ENCODE measurements at regions not wholly inside any gene's neighbourhood (a gene's known extent, or its start where the extent isn't known, plus 50 kb on each side); places are given as distances from the start of the nearest gene placed in this dataset.
"Not testable (repeated sequence)": the region's sequence is repeated elsewhere in the genome, so short reads cannot be mapped to it uniquely, and the experiment has no call there.

GRCh38 chr4:107391630-107392028, 328.4 kb downstream of the PAPSS1 start:
- no peak for DNase-seq (ENCODE audit: low spot score)

- DNase-seq (ENCODE audit: low spot score) = no peak
These were observed 328.9 kb downstream of the PAPSS1 start for GRCh38 chr4:107391009-107391629.

- DNase-seq (ENCODE audit: low spot score) = no peak
These were observed 330.1 kb downstream of the PAPSS1 start for GRCh38 chr4:107389965-107390364.

- DNase-seq (ENCODE audit: low spot score) = no peak
These were observed 331.2 kb downstream of the PAPSS1 start for GRCh38 chr4:107388736-107389274.

GRCh38 chr4:107380836-107381438, 339.1 kb downstream of the PAPSS1 start:
- no peak for DNase-seq (ENCODE audit: low spot score)

- DNase-seq (ENCODE audit: low spot score) = no peak
These were observed 339.8 kb downstream of the PAPSS1 start for GRCh38 chr4:107380190-107380589.

GRCh38 chr4:107379054-107379869, 340.8 kb downstream of the PAPSS1 start:
- peak; percentile 13 for DNase-seq (ENCODE audit: low spot score)

GRCh38 chr4:107376293-107376692, 340.2 kb upstream of the DKK2 start:
- no peak for DNase-seq (ENCODE audit: low spot score)

GRCh38 chr4:107366900-107367299, 330.8 kb upstream of the DKK2 start:
- DNase-seq (ENCODE audit: low spot score) = no peak

GRCh38 chr4:107366016-107366735, 330.1 kb upstream of the DKK2 start:
- no peak for DNase-seq (ENCODE audit: low spot score)

- no peak for DNase-seq (ENCODE audit: low spot score)
These were observed 327.0 kb upstream of the DKK2 start for GRCh38 chr4:107363125-107363524.

GRCh38 chr4:107359208-107359607, 323.1 kb upstream of the DKK2 start:
- DNase-seq (ENCODE audit: low spot score) = no peak

- DNase-seq (ENCODE audit: low spot score) = peak; percentile 20
These were observed 318.2 kb upstream of the DKK2 start for GRCh38 chr4:107354304-107354703.

- DNase-seq (ENCODE audit: low spot score) = no peak
These were observed 315.1 kb upstream of the DKK2 start for GRCh38 chr4:107351196-107351595.

- no peak for DNase-seq (ENCODE audit: low spot score)
These were observed 313.6 kb upstream of the DKK2 start for GRCh38 chr4:107349732-107350131.

- DNase-seq (ENCODE audit: low spot score) = peak; percentile 30
These were observed 313.2 kb upstream of the DKK2 start for GRCh38 chr4:107349266-107349665.

GRCh38 chr4:107348188-107349050, 312.3 kb upstream of the DKK2 start:
- no peak for DNase-seq (ENCODE audit: low spot score)

GRCh38 chr4:107333518-107333917, 297.4 kb upstream of the DKK2 start:
- DNase-seq (ENCODE audit: low spot score) = no peak

GRCh38 chr4:107332656-107333055, 296.5 kb upstream of the DKK2 start:
- DNase-seq (ENCODE audit: low spot score) = not testable (repeated sequence)

GRCh38 chr4:107330916-107331315, 294.8 kb upstream of the DKK2 start:
- DNase-seq (ENCODE audit: low spot score) = no peak

GRCh38 chr4:107319386-107319785, 283.3 kb upstream of the DKK2 start:
- no peak for DNase-seq (ENCODE audit: low spot score)
